ENCODE measurements at regions not wholly inside any gene's neighbourhood (a gene's known extent, or its start where the extent isn't known, plus 50 kb on each side); places are given as distances from the start of the nearest gene placed in this dataset.

GRCh38 chr2:208570851-208571763, 164.5 kb downstream of the PTH2R start:
- intact Hi-C loops (cut with DNase I), result no loop called here
- Histone ChIP-seq H3K27ac (no peak overlapping the region), H3K4me1 (no peaks in the 10 kb centered on the region), H3K36me3 (no peaks in the 10 kb centered on the region), H3K4me3 (no peak overlapping the region), H3K9me3 (no peaks in the 10 kb centered on the region), H3K27me3 (no peaks in the 10 kb centered on the region)
- TF ChIP-seq, protein P1, sequence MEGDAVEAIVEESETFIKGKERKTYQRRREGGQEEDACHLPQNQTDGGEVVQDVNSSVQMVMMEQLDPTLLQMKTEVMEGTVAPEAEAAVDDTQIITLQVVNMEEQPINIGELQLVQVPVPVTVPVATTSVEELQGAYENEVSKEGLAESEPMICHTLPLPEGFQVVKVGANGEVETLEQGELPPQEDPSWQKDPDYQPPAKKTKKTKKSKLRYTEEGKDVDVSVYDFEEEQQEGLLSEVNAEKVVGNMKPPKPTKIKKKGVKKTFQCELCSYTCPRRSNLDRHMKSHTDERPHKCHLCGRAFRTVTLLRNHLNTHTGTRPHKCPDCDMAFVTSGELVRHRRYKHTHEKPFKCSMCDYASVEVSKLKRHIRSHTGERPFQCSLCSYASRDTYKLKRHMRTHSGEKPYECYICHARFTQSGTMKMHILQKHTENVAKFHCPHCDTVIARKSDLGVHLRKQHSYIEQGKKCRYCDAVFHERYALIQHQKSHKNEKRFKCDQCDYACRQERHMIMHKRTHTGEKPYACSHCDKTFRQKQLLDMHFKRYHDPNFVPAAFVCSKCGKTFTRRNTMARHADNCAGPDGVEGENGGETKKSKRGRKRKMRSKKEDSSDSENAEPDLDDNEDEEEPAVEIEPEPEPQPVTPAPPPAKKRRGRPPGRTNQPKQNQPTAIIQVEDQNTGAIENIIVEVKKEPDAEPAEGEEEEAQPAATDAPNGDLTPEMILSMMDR (IDR thresholded peaks at IDR 0.05), result no peak
- DNase-seq, result no peak
- ATAC-seq, result no peak

GRCh38 chr2:208571764-208572131, 165.2 kb downstream of the PTH2R start:
- intact Hi-C loops (cut with DNase I), result no loop called here
- no peak overlapping the region for H3K4me3 ChIP-seq
- no peak for ATAC-seq
- no peaks in the 10 kb centered on the region for H3K27me3 ChIP-seq
- no peak overlapping the region for H3K27ac ChIP-seq
- no peaks in the 10 kb centered on the region for H3K36me3 ChIP-seq
- TF ChIP-seq, protein P1 (IDR thresholded peaks at IDR 0.05), result no peak
- H3K4me1 ChIP-seq, result no peaks in the 10 kb centered on the region
- DNase-seq, result no peak
- H3K9me3 ChIP-seq, result no peaks in the 10 kb centered on the region

DNA sequence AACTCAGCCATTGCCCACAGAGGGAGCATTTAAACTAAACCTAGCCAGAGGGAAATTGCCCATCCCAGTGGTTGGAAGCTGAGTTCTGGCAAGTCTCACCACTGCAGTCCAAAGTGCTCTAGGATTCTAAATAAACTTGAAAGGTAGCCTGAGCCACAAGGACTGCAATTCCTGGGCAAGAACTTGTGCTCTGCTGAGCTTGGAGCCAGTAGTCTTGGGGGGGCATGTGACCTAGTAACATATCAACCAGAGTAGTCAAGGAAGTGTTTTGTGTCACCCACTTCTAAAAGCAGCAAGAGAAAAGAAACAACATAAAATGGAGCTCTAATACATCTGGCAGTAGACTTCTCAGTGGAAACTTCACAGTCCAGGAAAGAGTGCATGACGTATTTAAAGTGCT, 167.0 kb downstream of the PTH2R start:
- DNase-seq (no peak), ATAC-seq (peak; percentile 24)
- TF ChIP-seq, protein P1 (IDR thresholded peaks at IDR 0.05), result no peak
- H3K36me3 ChIP-seq, result no peaks in the 10 kb centered on the region
- no peaks in the 10 kb centered on the region for H3K4me1 ChIP-seq
- no peaks in the 10 kb centered on the region for H3K9me3 ChIP-seq
- H3K27me3 ChIP-seq, result no peaks in the 10 kb centered on the region
- H3K4me3 ChIP-seq, result no peak overlapping the region
- intact Hi-C loops (cut with DNase I), result no loop called here
- no peak overlapping the region for H3K27ac ChIP-seq

- no peaks in the 10 kb centered on the region for H3K36me3 ChIP-seq
- TF ChIP-seq, protein P1 (IDR thresholded peaks at IDR 0.05), result no peak
- intact Hi-C loops (cut with DNase I), result no loop called here
- H3K27ac ChIP-seq, result no peak overlapping the region
- H3K4me1 ChIP-seq, result no peaks in the 10 kb centered on the region
- no peak overlapping the region for H3K4me3 ChIP-seq
- DNase-seq (no peak), ATAC-seq (no peak)
- no peaks in the 10 kb centered on the region for H3K27me3 ChIP-seq
- no peaks in the 10 kb centered on the region for H3K9me3 ChIP-seq
Measured at GRCh38 chr2:208579678-208580077, 173.1 kb downstream of the PTH2R start.

GRCh38 chr2:208584378-208584985, 177.9 kb downstream of the PTH2R start:
- ATAC-seq (no peak), DNase-seq (no peak)
- H3K4me1 ChIP-seq, result no peaks in the 10 kb centered on the region
- TF ChIP-seq, protein P1 (IDR thresholded peaks at IDR 0.05), result no peak
- H3K9me3 ChIP-seq, result no peaks in the 10 kb centered on the region
- H3K36me3 ChIP-seq, result no peaks in the 10 kb centered on the region
- no peak overlapping the region for H3K4me3 ChIP-seq
- no peaks in the 10 kb centered on the region for H3K27me3 ChIP-seq
- H3K27ac ChIP-seq, result no peak overlapping the region
- intact Hi-C loops (cut with DNase I), result no loop called here
